OCI-LY7 (cell line): ENCODE measurements at regions not wholly inside any gene's neighbourhood (a gene's known extent, or its start where the extent isn't known, plus 50 kb on each side); places are given as distances from the start of the nearest gene placed in this dataset.

Source experiments
- BruUV-seq: library from RNA; stranded (reverse); fragments of 400-500 nt; replicated peaks from 2 replicates; lab custom pipeline; 2021; lab: Mats Ljungman, UMichigan
- CTCF ChIA-PET: fragments of 300-600 bp; sonication (Branson Sonifier 250); formaldehyde crosslinking; loops from one replicate; lab custom pipeline; 2022; ENCODE audit warnings: antibody characterized with exemption; ENCODE audit not compliant: unreplicated experiment; lab: Charles Lee
- POLR2A ChIA-PET: fragments of 300-600 bp; sonication (Branson Sonifier 250); formaldehyde crosslinking; loops from one replicate; lab custom pipeline; 2022; ENCODE audit warnings: antibody characterized with exemption; lab: Charles Lee
- DNase-seq: peaks from one replicate; pipeline ENCODE4 v3.0.0-alpha.2; 2015; ENCODE audit warnings: low spot score
- H2AFZ ChIP-seq: fragments of 200-600 bp; sonication (generic), shearing (Covaris generic); 2 replicates; pipeline ENCODE4 v1.6.1; 2014; ENCODE audit warnings: mild to moderate bottlenecking, antibody characterized with exemption, low read length, moderate library complexity
- H3K27ac ChIP-seq: fragments of 200-600 bp; sonication (generic); 2 replicates; pipeline ENCODE4 v1.5.1; 2014; ENCODE audit warnings: mixed run types, low read depth, mild to moderate bottlenecking, moderate library complexity, low read length, inconsistent platforms; ENCODE audit not compliant: poor library complexity, severe bottlenecking
- H3K36me3 ChIP-seq: fragments of 200-600 bp; sonication (generic); 2 replicates; pipeline ENCODE4 v1.6.1; 2014; ENCODE audit warnings: mild to moderate bottlenecking, antibody characterized with exemption, low read length, moderate library complexity, mixed read lengths; ENCODE audit not compliant: insufficient read depth
- H3K4me1 ChIP-seq: fragments of 200-600 bp; sonication (generic); 2 replicates; pipeline ENCODE4 v1.5.1; 2014; ENCODE audit warnings: mild to moderate bottlenecking, low read length; ENCODE audit not compliant: insufficient read depth, poor library complexity, severe bottlenecking
- H3K4me2 ChIP-seq: fragments of 200-600 bp; sonication (generic); 2 replicates; pipeline ENCODE4 v1.6.1; 2014; ENCODE audit warnings: mild to moderate bottlenecking, low read length
- H3K4me3 ChIP-seq: fragments of 200-600 bp; sonication (generic); 2 replicates; pipeline ENCODE4 v1.5.1; 2014; ENCODE audit warnings: mild to moderate bottlenecking, low read depth, low read length; ENCODE audit not compliant: poor library complexity, severe bottlenecking
- H3K79me2 ChIP-seq: fragments of 200-600 bp; sonication (generic); 2 replicates; pipeline ENCODE4 v1.6.1; 2016; ENCODE audit warnings: low read depth, mild to moderate bottlenecking, low read length, moderate library complexity, mixed read lengths; ENCODE audit not compliant: insufficient read depth
- H3K9me2 ChIP-seq: fragments of 200-600 bp; sonication (generic); 2 replicates; pipeline ENCODE4 v1.6.1; 2016; ENCODE audit warnings: mild to moderate bottlenecking, low read length, mixed read lengths; ENCODE audit not compliant: insufficient read depth
- H3K9me3 ChIP-seq: fragments of 200-600 bp; sonication (generic); 2 replicates; pipeline ENCODE4 v1.6.1; 2014; ENCODE audit warnings: mild to moderate bottlenecking, mixed run types, low read length, mixed read lengths
- H4K20me1 ChIP-seq: fragments of 200-600 bp; sonication (generic); 2 replicates; pipeline ENCODE4 v1.6.1; 2014; ENCODE audit warnings: mild to moderate bottlenecking, antibody characterized with exemption, low read length, moderate library complexity, mixed read lengths; ENCODE audit not compliant: insufficient read depth
- EZH2phosphoT487 ChIP-seq: fragments of 200-600 bp; sonication (generic); IDR thresholded peaks from 2 replicates; pipeline ENCODE4 v1.6.1; 2018; ENCODE audit warnings: low read depth, borderline replicate concordance, mild to moderate bottlenecking, mixed run types, antibody characterized with exemption, low read length, moderate library complexity, mixed read lengths
- intact Hi-C: fragments of 100-400 bp; cut with micrococcal nuclease; formaldehyde crosslinking; loops from one replicate; pipeline ENCODE4 v1.10.0; 2022; ENCODE audit not compliant: unreplicated experiment
- TF ChIP-seq, protein P1 (sequence below): fragments of 200-600 bp; sonication (generic); conservative IDR thresholded peaks from 2 replicates; pipeline ENCODE4 v1.5.1; 2014; ENCODE audit warnings: mild to moderate bottlenecking, antibody characterized with exemption, low read length, moderate library complexity, mixed read lengths

DNA sequence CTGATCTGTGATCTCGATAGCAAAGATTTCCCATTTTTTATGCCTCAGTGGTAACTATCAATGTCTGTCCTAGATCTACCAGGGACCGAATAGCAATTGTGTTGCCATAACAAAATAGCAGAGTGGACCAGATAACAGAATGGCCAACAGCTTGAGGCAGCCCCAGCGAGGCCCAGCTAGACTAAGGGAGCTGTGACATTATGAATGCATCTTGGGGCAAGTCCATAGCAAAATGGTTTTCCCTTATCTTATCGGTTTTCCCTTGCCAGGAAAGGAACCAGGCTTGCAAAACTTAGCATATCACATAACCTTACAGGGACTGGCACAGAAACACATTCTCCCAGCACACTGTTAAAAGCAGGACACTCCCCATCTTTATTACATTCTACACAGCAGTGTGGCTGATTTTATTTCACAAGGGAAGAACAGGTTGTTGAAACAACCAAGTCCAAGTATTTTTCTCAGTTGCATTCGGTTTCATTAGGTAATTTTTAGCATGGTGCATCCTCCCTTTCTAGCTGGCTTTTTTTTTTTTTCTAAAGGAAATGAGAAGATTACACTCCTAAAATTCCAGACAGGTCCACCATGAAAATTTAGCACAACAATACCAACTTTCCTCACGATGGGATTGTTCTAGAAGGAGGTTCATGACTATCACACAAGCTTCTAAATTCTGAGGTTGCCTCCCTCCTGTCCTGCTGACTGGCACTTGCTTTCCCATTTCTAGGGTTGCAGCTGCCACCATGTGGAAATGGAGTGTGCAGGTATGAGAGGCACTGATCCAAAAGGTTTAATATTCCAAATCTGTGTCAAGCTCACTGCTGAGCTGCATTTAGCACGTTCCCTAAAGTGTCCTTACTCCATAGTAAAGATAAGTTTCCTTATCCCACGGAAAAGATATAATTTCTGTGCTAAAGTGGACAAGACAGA is 97.0 kb upstream of the SLC35G4 start:
- Histone ChIP-seq H2AFZ (peak overlapping the region; percentile 82), H3K4me3 (peak overlapping the region; percentile 49), H3K36me3 (no peaks in the 10 kb centered on the region), H3K9me3 (no peaks in the 10 kb centered on the region), H3K9me2 (no peaks in the 10 kb centered on the region), H4K20me1 (no peaks in the 10 kb centered on the region), H3K4me2 (peak overlapping the region; percentile 67), H3K79me2 (no peaks in the 10 kb centered on the region), H3K27ac (peak overlapping the region; percentile 84), H3K4me1 (peaks cover 21% of the 10 kb centered on the region)
- no TSS peak for BruUV-seq
- CTCF ChIA-PET, result interaction anchor here (0.5 to 1.1 kb wide), 4 partner anchors 100 to 550 kb away, joined by 3 to 4 read pairs (median 4); no protein-coding TSS in a partner anchor
- POLR2A ChIA-PET, result interaction anchor here (0.8 to 2.0 kb wide), 7 partner anchors 10 to 97 kb away, joined by 3 to 8 read pairs (median 4); no protein-coding TSS in a partner anchor
- DNase-seq, result peak; percentile 54
- TF ChIP-seq EZH2phosphoT487, result no peak
- TF ChIP-seq, protein P1, sequence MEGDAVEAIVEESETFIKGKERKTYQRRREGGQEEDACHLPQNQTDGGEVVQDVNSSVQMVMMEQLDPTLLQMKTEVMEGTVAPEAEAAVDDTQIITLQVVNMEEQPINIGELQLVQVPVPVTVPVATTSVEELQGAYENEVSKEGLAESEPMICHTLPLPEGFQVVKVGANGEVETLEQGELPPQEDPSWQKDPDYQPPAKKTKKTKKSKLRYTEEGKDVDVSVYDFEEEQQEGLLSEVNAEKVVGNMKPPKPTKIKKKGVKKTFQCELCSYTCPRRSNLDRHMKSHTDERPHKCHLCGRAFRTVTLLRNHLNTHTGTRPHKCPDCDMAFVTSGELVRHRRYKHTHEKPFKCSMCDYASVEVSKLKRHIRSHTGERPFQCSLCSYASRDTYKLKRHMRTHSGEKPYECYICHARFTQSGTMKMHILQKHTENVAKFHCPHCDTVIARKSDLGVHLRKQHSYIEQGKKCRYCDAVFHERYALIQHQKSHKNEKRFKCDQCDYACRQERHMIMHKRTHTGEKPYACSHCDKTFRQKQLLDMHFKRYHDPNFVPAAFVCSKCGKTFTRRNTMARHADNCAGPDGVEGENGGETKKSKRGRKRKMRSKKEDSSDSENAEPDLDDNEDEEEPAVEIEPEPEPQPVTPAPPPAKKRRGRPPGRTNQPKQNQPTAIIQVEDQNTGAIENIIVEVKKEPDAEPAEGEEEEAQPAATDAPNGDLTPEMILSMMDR, result peak; percentile 62
- intact Hi-C loops, result loop anchor here (5.0 to 10.0 kb wide), 3 partner anchors 560 to 728 kb away; no protein-coding TSS in a partner anchor

GRCh38 chr18:11511434-11512095 is 97.8 kb upstream of the SLC35G4 start:
- Histone ChIP-seq H3K9me2 (no peaks in the 10 kb centered on the region), H2AFZ (peak overlapping the region; percentile 82), H4K20me1 (no peaks in the 10 kb centered on the region), H3K4me2 (peak overlapping the region; percentile 67), H3K36me3 (no peaks in the 10 kb centered on the region), H3K9me3 (no peaks in the 10 kb centered on the region), H3K4me3 (peak overlapping the region; percentile 49), H3K27ac (peak overlapping the region; percentile 84), H3K79me2 (no peaks in the 10 kb centered on the region), H3K4me1 (peaks cover 21% of the 10 kb centered on the region)
- BruUV-seq, result no TSS peak
- DNase-seq, result peak; percentile 76
- POLR2A ChIA-PET, result interaction anchor here (0.8 to 2.0 kb wide), 6 partner anchors 9 to 97 kb away, joined by 3 to 8 read pairs (median 4); no protein-coding TSS in a partner anchor
- no peak for TF ChIP-seq EZH2phosphoT487
- TF ChIP-seq, protein P1, result no peak
- CTCF ChIA-PET, result interaction anchor here (1.1 kb wide), 1 partner anchor 198 kb away, joined by 4 read pairs; no protein-coding TSS in a partner anchor
- intact Hi-C loops, result loop anchor here (5.0 to 10.0 kb wide), 3 partner anchors 559 to 727 kb away; no protein-coding TSS in a partner anchor
